Smooth muscle cell (in vitro differentiated cells): ENCODE measurements at regions not wholly inside any gene's neighbourhood (a gene's known extent, or its start where the extent isn't known, plus 50 kb on each side); places are given as distances from the start of the nearest gene placed in this dataset.

Source experiments
- DNase-seq: peaks from one replicate; lab custom pipeline; 2025; ENCODE audit not compliant: unreplicated experiment; lab: John Stamatoyannopoulos, UW
- H2AFZ ChIP-seq: fragments of 200-600 bp; sonication (generic); 2 replicates; pipeline ENCODE4 v1.6.0; 2016; ENCODE audit warnings: antibody characterized with exemption, low read depth, mild to moderate bottlenecking
- H3F3A ChIP-seq: fragments of 200-600 bp; sonication (generic); 2 replicates; pipeline ENCODE4 v1.6.0; 2017; ENCODE audit warnings: antibody characterized with exemption, low read depth
- H3K27ac ChIP-seq: fragments of 200-600 bp; sonication (generic); 2 replicates; pipeline ENCODE4 v1.5.1; 2016; ENCODE audit warnings: low read depth, mild to moderate bottlenecking
- H3K27me3 ChIP-seq: fragments of 200-600 bp; sonication (generic); 2 replicates; pipeline ENCODE4 v1.6.1; 2016; ENCODE audit warnings: low read depth, mild to moderate bottlenecking
- H3K36me3 ChIP-seq: fragments of 200-600 bp; sonication (generic); 2 replicates; pipeline ENCODE4 v1.5.1; 2016; ENCODE audit warnings: low read depth
- H3K4me1 ChIP-seq: fragments of 200-600 bp; sonication (generic); 2 replicates; pipeline ENCODE4 v1.5.1; 2016; ENCODE audit warnings: low read depth
- H3K4me2 ChIP-seq: fragments of 200-600 bp; sonication (generic); 2 replicates; pipeline ENCODE4 v1.6.0; 2016; ENCODE audit warnings: mild to moderate bottlenecking
- H3K4me3 ChIP-seq: fragments of 200-600 bp; sonication (generic); 2 replicates; pipeline ENCODE4 v1.5.1; 2016; ENCODE audit warnings: mild to moderate bottlenecking
- H3K79me2 ChIP-seq: fragments of 200-600 bp; sonication (generic); 2 replicates; pipeline ENCODE4 v1.6.0; 2016; ENCODE audit warnings: low read depth, mild to moderate bottlenecking
- H3K9ac ChIP-seq: fragments of 200-600 bp; sonication (generic); 2 replicates; pipeline ENCODE4 v1.6.0; 2016; ENCODE audit warnings: low read depth
- H3K9me3 ChIP-seq: fragments of 200-600 bp; sonication (generic); replicated peaks from 2 replicates; pipeline ENCODE4 v1.5.1; 2016; ENCODE audit warnings: low read depth
- H4K20me1 ChIP-seq: fragments of 200-600 bp; sonication (generic); 2 replicates; pipeline ENCODE4 v1.6.0; 2016; ENCODE audit warnings: low read depth
- WGBS: methylation state at CpG from one replicate; pipeline ENCODE4 v1.1.7; 2016; ENCODE audit warnings: low lambda C conversion rate; 5-methylcytosine and 5-hydroxymethylcytosine counted together
- TF ChIP-seq, protein P1 (sequence below): fragments of 200-600 bp; sonication (generic); IDR thresholded peaks from 2 replicates; pipeline ENCODE4 v1.5.1; 2017; ENCODE audit warnings: borderline replicate concordance, mild to moderate bottlenecking, antibody characterized with exemption; ENCODE audit not compliant: insufficient read depth, poor library complexity, severe bottlenecking

DNA sequence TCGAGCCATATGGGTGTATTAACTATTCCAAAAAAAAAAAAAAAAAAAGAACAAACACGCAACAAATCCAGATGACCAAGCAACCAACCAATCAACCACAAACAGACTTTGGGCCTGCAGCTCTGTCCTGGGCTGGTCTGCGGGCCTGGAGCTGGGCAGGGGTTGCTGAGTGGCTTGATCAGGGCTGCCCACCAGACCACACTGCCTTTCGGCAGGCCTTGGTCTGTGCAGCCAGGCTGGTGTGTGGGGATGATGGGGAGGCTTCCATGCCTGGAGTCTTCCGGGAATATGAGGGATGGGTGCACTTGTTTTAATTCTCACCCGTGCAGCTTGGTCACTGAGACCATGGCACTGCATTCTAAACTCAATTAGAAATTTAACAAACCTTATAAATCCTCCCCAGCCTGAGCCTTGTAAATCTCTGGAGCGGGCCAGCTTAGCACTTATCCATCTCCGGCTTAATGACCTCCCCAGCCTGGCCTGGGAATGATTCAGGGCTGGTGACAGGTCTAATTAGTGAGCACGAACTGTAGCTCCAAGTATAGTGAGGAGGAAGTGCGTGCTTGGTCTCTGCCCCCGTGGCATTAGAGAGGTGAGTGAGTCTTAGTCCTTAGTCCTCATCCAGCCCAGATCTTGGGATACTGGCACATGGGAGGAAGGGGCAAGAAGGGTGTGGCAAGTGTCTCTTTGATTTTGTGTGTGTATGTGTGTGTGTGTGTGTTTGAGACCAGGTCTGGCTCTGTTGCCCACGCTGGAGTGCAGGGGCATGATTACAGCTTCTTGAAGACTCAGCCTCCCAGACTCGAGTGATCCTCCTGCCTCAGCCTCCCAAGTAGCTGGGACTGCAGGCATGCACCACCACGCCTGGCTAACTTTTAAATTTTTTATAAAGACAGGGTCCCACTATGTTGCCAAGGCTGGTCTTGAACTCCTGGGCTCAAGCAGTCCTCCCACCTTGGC, 74.6 kb upstream of the CSF3R start:
- Histone ChIP-seq H3K27me3 (peaks cover 44% of the 10 kb centered on the region), H3K36me3 (no peaks in the 10 kb centered on the region), H3K9ac (no peak overlapping the region), H3K4me1 (no peaks in the 10 kb centered on the region), H3F3A (no peaks in the 10 kb centered on the region), H3K27ac (no peak overlapping the region), H3K4me2 (no peak overlapping the region), H3K9me3 (no peaks in the 10 kb centered on the region), H3K79me2 (no peaks in the 10 kb centered on the region), H3K4me3 (no peak overlapping the region), H4K20me1 (no peaks in the 10 kb centered on the region), H2AFZ (no peak overlapping the region)
- no peak for DNase-seq
- WGBS = 68% methylated on average over 14 of the region's 14 CpGs
- TF ChIP-seq, protein P1, sequence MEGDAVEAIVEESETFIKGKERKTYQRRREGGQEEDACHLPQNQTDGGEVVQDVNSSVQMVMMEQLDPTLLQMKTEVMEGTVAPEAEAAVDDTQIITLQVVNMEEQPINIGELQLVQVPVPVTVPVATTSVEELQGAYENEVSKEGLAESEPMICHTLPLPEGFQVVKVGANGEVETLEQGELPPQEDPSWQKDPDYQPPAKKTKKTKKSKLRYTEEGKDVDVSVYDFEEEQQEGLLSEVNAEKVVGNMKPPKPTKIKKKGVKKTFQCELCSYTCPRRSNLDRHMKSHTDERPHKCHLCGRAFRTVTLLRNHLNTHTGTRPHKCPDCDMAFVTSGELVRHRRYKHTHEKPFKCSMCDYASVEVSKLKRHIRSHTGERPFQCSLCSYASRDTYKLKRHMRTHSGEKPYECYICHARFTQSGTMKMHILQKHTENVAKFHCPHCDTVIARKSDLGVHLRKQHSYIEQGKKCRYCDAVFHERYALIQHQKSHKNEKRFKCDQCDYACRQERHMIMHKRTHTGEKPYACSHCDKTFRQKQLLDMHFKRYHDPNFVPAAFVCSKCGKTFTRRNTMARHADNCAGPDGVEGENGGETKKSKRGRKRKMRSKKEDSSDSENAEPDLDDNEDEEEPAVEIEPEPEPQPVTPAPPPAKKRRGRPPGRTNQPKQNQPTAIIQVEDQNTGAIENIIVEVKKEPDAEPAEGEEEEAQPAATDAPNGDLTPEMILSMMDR = no peak

DNA sequence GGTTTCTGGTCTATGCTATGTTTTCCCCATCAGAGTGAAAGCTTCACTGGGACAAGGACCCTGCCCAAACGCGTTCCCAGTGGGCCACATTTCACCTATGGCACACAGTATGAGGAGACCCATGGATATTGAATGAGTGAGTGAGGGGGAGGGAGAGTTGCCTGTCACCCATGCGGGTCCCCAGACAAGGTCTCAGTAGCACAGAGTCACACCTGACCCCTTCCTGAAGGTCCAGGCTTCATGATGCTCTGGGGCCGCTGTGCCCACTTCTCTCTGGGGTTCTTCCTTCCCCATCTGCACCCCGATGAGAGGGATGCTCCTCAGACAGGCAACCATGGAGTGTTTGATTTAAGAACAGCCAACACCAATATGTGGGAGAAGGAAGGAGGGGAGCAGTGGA, 72.3 kb upstream of the CSF3R start:
- no peak overlapping the region for H2AFZ ChIP-seq
- H3K9me3 ChIP-seq = no peaks in the 10 kb centered on the region
- no peaks in the 10 kb centered on the region for H4K20me1 ChIP-seq
- H3K27me3 ChIP-seq = peaks cover 67% of the 10 kb centered on the region
- no peak overlapping the region for H3K4me3 ChIP-seq
- no peak overlapping the region for H3K4me2 ChIP-seq
- no peaks in the 10 kb centered on the region for H3K36me3 ChIP-seq
- WGBS = 74% methylated on average over 5 of the region's 5 CpGs
- no peak overlapping the region for H3K27ac ChIP-seq
- H3F3A ChIP-seq = no peaks in the 10 kb centered on the region
- TF ChIP-seq, protein P1 = no peak
- no peak for DNase-seq
- no peak overlapping the region for H3K9ac ChIP-seq
- no peaks in the 10 kb centered on the region for H3K79me2 ChIP-seq
- no peaks in the 10 kb centered on the region for H3K4me1 ChIP-seq

DNA sequence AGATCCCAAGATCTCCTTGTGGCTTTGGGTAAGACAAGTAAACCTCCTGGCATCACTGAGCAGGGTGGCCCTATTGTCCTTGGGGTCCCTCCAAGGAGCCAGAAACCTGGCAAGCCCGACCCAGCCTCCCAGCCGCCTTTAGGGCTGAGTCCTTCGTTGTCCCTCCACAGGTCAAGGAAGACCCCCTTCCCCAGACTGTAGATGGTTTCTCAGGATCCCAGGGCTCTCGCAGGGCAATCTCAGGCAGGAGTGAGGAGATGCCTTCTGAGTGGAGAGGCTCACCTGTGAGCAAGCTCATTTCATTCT, 71.6 kb upstream of the CSF3R start:
- no peak overlapping the region for H3K27ac ChIP-seq
- WGBS = 77% methylated on average over 4 of the region's 4 CpGs
- H3K27me3 ChIP-seq = peaks cover 74% of the 10 kb centered on the region
- DNase-seq = no peak
- no peak overlapping the region for H3K4me3 ChIP-seq
- TF ChIP-seq, protein P1 = no peak
- H2AFZ ChIP-seq = no peak overlapping the region
- H3K36me3 ChIP-seq = no peaks in the 10 kb centered on the region
- no peaks in the 10 kb centered on the region for H3K4me1 ChIP-seq
- no peaks in the 10 kb centered on the region for H3K9me3 ChIP-seq
- H4K20me1 ChIP-seq = no peaks in the 10 kb centered on the region
- H3K79me2 ChIP-seq = no peaks in the 10 kb centered on the region
- no peak overlapping the region for H3K9ac ChIP-seq
- H3F3A ChIP-seq = no peaks in the 10 kb centered on the region
- H3K4me2 ChIP-seq = no peak overlapping the region
